ENCODE measurements at regions not wholly inside any gene's neighbourhood (a gene's known extent, or its start where the extent isn't known, plus 50 kb on each side); places are given as distances from the start of the nearest gene placed in this dataset.

GRCh38 chr7:91541641-91542040, 277.4 kb downstream of the FZD1 start:
- TF ChIP-seq ZBTB7A (IDR thresholded peaks at IDR 0.05; ENCODE audit: low read depth) (no peak), RAD21 (IDR thresholded peaks at IDR 0.05; ENCODE audit: low read depth) (no peak), FOXM1 (IDR thresholded peaks at IDR 0.05; ENCODE audit: borderline replicate concordance, low read depth) (no peak), CEBPB (IDR thresholded peaks at IDR 0.05) (no peak), NFIC (IDR thresholded peaks at IDR 0.05) (no peak), EGR1 (IDR thresholded peaks at IDR 0.05) (no peak)
- TF ChIP-seq, protein P1, sequence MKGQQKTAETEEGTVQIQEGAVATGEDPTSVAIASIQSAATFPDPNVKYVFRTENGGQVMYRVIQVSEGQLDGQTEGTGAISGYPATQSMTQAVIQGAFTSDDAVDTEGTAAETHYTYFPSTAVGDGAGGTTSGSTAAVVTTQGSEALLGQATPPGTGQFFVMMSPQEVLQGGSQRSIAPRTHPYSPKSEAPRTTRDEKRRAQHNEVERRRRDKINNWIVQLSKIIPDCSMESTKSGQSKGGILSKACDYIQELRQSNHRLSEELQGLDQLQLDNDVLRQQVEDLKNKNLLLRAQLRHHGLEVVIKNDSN (IDR thresholded peaks at IDR 0.05) = no peak
- TF ChIP-seq, protein P2, sequence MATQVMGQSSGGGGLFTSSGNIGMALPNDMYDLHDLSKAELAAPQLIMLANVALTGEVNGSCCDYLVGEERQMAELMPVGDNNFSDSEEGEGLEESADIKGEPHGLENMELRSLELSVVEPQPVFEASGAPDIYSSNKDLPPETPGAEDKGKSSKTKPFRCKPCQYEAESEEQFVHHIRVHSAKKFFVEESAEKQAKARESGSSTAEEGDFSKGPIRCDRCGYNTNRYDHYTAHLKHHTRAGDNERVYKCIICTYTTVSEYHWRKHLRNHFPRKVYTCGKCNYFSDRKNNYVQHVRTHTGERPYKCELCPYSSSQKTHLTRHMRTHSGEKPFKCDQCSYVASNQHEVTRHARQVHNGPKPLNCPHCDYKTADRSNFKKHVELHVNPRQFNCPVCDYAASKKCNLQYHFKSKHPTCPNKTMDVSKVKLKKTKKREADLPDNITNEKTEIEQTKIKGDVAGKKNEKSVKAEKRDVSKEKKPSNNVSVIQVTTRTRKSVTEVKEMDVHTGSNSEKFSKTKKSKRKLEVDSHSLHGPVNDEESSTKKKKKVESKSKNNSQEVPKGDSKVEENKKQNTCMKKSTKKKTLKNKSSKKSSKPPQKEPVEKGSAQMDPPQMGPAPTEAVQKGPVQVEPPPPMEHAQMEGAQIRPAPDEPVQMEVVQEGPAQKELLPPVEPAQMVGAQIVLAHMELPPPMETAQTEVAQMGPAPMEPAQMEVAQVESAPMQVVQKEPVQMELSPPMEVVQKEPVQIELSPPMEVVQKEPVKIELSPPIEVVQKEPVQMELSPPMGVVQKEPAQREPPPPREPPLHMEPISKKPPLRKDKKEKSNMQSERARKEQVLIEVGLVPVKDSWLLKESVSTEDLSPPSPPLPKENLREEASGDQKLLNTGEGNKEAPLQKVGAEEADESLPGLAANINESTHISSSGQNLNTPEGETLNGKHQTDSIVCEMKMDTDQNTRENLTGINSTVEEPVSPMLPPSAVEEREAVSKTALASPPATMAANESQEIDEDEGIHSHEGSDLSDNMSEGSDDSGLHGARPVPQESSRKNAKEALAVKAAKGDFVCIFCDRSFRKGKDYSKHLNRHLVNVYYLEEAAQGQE (IDR thresholded peaks at IDR 0.05; ENCODE audit: low read depth) = no peak

- TF ChIP-seq EP300 (IDR thresholded peaks at IDR 0.05; ENCODE audit: borderline replicate concordance) (no peak), EGR1 (IDR thresholded peaks at IDR 0.05) (no peak), CEBPB (IDR thresholded peaks at IDR 0.05) (no peak), CREB1 (IDR thresholded peaks at IDR 0.05; ENCODE audit: low read depth) (no peak), NFIC (IDR thresholded peaks at IDR 0.05) (no peak), TEAD4 (IDR thresholded peaks at IDR 0.05) (no peak), TAF1 (IDR thresholded peaks at IDR 0.05; ENCODE audit: low read depth) (no peak), ZBTB7A (IDR thresholded peaks at IDR 0.05; ENCODE audit: low read depth) (no peak), RAD21 (IDR thresholded peaks at IDR 0.05; ENCODE audit: low read depth) (no peak), YY1 (IDR thresholded peaks at IDR 0.05; ENCODE audit: low read depth) (no peak), TCF12 (IDR thresholded peaks at IDR 0.05; ENCODE audit: low read depth) (no peak), FOXM1 (IDR thresholded peaks at IDR 0.05; ENCODE audit: borderline replicate concordance, low read depth) (no peak)
- TF ChIP-seq, protein P3, sequence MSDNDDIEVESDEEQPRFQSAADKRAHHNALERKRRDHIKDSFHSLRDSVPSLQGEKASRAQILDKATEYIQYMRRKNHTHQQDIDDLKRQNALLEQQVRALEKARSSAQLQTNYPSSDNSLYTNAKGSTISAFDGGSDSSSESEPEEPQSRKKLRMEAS (IDR thresholded peaks at IDR 0.05) = no peak
- TF ChIP-seq, protein P2 (IDR thresholded peaks at IDR 0.05; ENCODE audit: low read depth) = no peak
- TF ChIP-seq, protein P1 (IDR thresholded peaks at IDR 0.05) = no peak
Measured at GRCh38 chr7:91543646-91544045, 279.4 kb downstream of the FZD1 start.

GRCh38 chr7:91549878-91550277, 285.6 kb downstream of the FZD1 start:
- TF ChIP-seq NFIC (IDR thresholded peaks at IDR 0.05) (no peak), TCF12 (IDR thresholded peaks at IDR 0.05; ENCODE audit: low read depth) (no peak), EGR1 (IDR thresholded peaks at IDR 0.05) (no peak), EP300 (IDR thresholded peaks at IDR 0.05; ENCODE audit: borderline replicate concordance) (no peak), ZBTB7A (IDR thresholded peaks at IDR 0.05; ENCODE audit: low read depth) (no peak), CREB1 (IDR thresholded peaks at IDR 0.05; ENCODE audit: low read depth) (no peak), TEAD4 (IDR thresholded peaks at IDR 0.05) (no peak), TAF1 (IDR thresholded peaks at IDR 0.05; ENCODE audit: low read depth) (no peak), CEBPB (IDR thresholded peaks at IDR 0.05) (no peak), FOXM1 (IDR thresholded peaks at IDR 0.05; ENCODE audit: borderline replicate concordance, low read depth) (no peak), YY1 (IDR thresholded peaks at IDR 0.05; ENCODE audit: low read depth) (no peak), RAD21 (IDR thresholded peaks at IDR 0.05; ENCODE audit: low read depth) (no peak)
- TF ChIP-seq, protein P3 (IDR thresholded peaks at IDR 0.05) = no peak

GRCh38 chr7:91550931-91551330, 286.7 kb downstream of the FZD1 start:
- no peak for TF ChIP-seq EGR1 (IDR thresholded peaks at IDR 0.05)
- no peak for TF ChIP-seq YY1 (IDR thresholded peaks at IDR 0.05; ENCODE audit: low read depth)
- no peak for TF ChIP-seq NFIC (IDR thresholded peaks at IDR 0.05)
- TF ChIP-seq, protein P3 (IDR thresholded peaks at IDR 0.05) = no peak
- no peak for TF ChIP-seq ZBTB7A (IDR thresholded peaks at IDR 0.05; ENCODE audit: low read depth)
- no peak for TF ChIP-seq TCF12 (IDR thresholded peaks at IDR 0.05; ENCODE audit: low read depth)

DNA sequence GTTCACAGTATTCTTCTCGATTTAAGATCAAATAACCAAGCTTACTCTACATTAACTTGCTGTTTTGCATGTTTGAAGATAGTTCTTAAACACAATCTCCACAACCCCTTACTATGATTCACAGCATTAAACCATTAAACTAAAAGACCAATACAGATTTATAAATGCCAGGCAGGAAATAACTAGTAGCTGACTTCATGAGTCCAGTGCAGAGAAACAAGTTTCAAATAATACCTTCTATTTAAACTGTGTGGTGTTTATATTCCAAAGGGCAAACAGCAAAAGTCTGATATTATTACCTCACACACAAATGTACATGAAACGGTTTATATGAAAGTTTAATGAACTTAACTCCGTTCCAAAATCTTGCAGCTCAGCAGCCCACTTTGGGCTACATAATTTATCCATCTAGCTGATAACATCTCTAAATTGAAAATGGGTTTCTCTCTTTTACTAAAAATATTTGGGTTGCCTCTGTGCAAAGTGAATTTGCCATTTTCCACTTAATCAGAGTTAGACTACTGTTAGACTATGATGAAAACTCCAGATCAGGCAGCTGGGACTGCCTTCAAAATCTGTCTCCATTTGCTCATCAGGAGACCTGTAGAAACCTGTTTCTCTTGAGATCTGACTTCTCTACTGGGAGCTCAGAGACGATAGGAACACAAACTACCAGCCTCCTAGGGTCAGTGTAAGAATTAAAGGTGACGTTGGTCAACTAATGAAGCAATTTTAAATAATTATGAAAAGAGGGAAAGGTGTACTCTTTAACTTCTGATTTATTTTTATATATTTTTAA, 287.3 kb downstream of the FZD1 start:
- TF ChIP-seq RAD21 (IDR thresholded peaks at IDR 0.05; ENCODE audit: low read depth) = no peak
- TF ChIP-seq, protein P2 (IDR thresholded peaks at IDR 0.05; ENCODE audit: low read depth) = no peak
- TF ChIP-seq CEBPB (IDR thresholded peaks at IDR 0.05) = no peak
- TF ChIP-seq, protein P1 (IDR thresholded peaks at IDR 0.05) = no peak
- TF ChIP-seq YY1 (IDR thresholded peaks at IDR 0.05; ENCODE audit: low read depth) = no peak
- TF ChIP-seq EP300 (IDR thresholded peaks at IDR 0.05; ENCODE audit: borderline replicate concordance) = no peak
- no peak for TF ChIP-seq TAF1 (IDR thresholded peaks at IDR 0.05; ENCODE audit: low read depth)
- no peak for TF ChIP-seq TCF12 (IDR thresholded peaks at IDR 0.05; ENCODE audit: low read depth)
- no peak for TF ChIP-seq TEAD4 (IDR thresholded peaks at IDR 0.05)
- TF ChIP-seq ZBTB7A (IDR thresholded peaks at IDR 0.05; ENCODE audit: low read depth) = no peak
- TF ChIP-seq NFIC (IDR thresholded peaks at IDR 0.05) = no peak
- TF ChIP-seq, protein P3 (IDR thresholded peaks at IDR 0.05) = no peak
- TF ChIP-seq FOXM1 (IDR thresholded peaks at IDR 0.05; ENCODE audit: borderline replicate concordance, low read depth) = no peak

Data from Ishikawa (cell line).